OCI-LY7 (cell line): ENCODE measurements at regions not wholly inside any gene's neighbourhood (a gene's known extent, or its start where the extent isn't known, plus 50 kb on each side); places are given as distances from the start of the nearest gene placed in this dataset.

Source experiments
- CTCF ChIP-seq: fragments of 200-600 bp; sonication (generic); conservative IDR thresholded peaks from 2 replicates; pipeline ENCODE4 v1.5.1; 2014; ENCODE audit warnings: mild to moderate bottlenecking, antibody characterized with exemption, low read length, moderate library complexity, mixed read lengths
- EZH2phosphoT487 ChIP-seq: fragments of 200-600 bp; sonication (generic); IDR thresholded peaks from 2 replicates; pipeline ENCODE4 v1.6.1; 2018; ENCODE audit warnings: low read depth, borderline replicate concordance, mild to moderate bottlenecking, mixed run types, antibody characterized with exemption, low read length, moderate library complexity, mixed read lengths

GRCh38 chr6:9646342-9647070 lies 768.4 kb downstream of the TFAP2A start:
- TF ChIP-seq EZH2phosphoT487 = no peak
- TF ChIP-seq CTCF = no peak
